GM19043 (cell line): ENCODE measurements at regions not wholly inside any gene's neighbourhood (a gene's known extent, or its start where the extent isn't known, plus 50 kb on each side); places are given as distances from the start of the nearest gene placed in this dataset.

ENCODE experiments used
- ATAC-seq: cut with Tn5 transposase; IDR thresholded peaks from one replicate; pipeline ENCODE4 v1.9.1; 2021; ENCODE audit warnings: low read depth; ENCODE audit not compliant: unreplicated experiment

- ATAC-seq, result no peak
Measured at GRCh38 chr2:14520385-14520945, 112.1 kb upstream of the LRATD1 start.

- ATAC-seq, result no peak
Measured at GRCh38 chr2:14524041-14524802, 108.3 kb upstream of the LRATD1 start.

GRCh38 chr2:14524803-14525080 is 107.8 kb upstream of the LRATD1 start:
- no peak for ATAC-seq

- no peak for ATAC-seq
Measured at GRCh38 chr2:14530506-14530905, 102.0 kb upstream of the LRATD1 start.

GRCh38 chr2:14533131-14533757 is 99.3 kb upstream of the LRATD1 start:
- ATAC-seq, result no peak

- no peak for ATAC-seq
Measured at GRCh38 chr2:14535156-14535555, 97.4 kb upstream of the LRATD1 start.

GRCh38 chr2:14536976-14537375 is 95.5 kb upstream of the LRATD1 start:
- no peak for ATAC-seq

GRCh38 chr2:14540015-14540414 is 92.5 kb upstream of the LRATD1 start:
- no peak for ATAC-seq

GRCh38 chr2:14543284-14543683 is 89.2 kb upstream of the LRATD1 start:
- ATAC-seq, result no peak

- ATAC-seq, result no peak
Measured at GRCh38 chr2:14544247-14544646, 88.3 kb upstream of the LRATD1 start.

GRCh38 chr2:14547830-14548229 is 84.7 kb upstream of the LRATD1 start:
- no peak for ATAC-seq

GRCh38 chr2:14550658-14551057 is 81.9 kb upstream of the LRATD1 start:
- ATAC-seq, result no peak

- no peak for ATAC-seq
Measured at GRCh38 chr2:14551069-14551468, 81.4 kb upstream of the LRATD1 start.

GRCh38 chr2:14552286-14552685 is 80.2 kb upstream of the LRATD1 start:
- ATAC-seq, result no peak

- no peak for ATAC-seq
Measured at GRCh38 chr2:14552818-14553217, 79.7 kb upstream of the LRATD1 start.

- no peak for ATAC-seq
Measured at GRCh38 chr2:14554849-14555545, 77.5 kb upstream of the LRATD1 start.

- no peak for ATAC-seq
Measured at GRCh38 chr2:14557111-14557510, 75.4 kb upstream of the LRATD1 start.

- no peak for ATAC-seq
Measured at GRCh38 chr2:14557916-14558315, 74.6 kb upstream of the LRATD1 start.

GRCh38 chr2:14558335-14558919 is 74.1 kb upstream of the LRATD1 start:
- no peak for ATAC-seq

- no peak for ATAC-seq
Measured at GRCh38 chr2:14560716-14561115, 71.8 kb upstream of the LRATD1 start.

- ATAC-seq, result no peak
Measured at GRCh38 chr2:14563324-14563723, 69.2 kb upstream of the LRATD1 start.
